ENCODE measurements at regions not wholly inside any gene's neighbourhood (a gene's known extent, or its start where the extent isn't known, plus 50 kb on each side); places are given as distances from the start of the nearest gene placed in this dataset.

DNA sequence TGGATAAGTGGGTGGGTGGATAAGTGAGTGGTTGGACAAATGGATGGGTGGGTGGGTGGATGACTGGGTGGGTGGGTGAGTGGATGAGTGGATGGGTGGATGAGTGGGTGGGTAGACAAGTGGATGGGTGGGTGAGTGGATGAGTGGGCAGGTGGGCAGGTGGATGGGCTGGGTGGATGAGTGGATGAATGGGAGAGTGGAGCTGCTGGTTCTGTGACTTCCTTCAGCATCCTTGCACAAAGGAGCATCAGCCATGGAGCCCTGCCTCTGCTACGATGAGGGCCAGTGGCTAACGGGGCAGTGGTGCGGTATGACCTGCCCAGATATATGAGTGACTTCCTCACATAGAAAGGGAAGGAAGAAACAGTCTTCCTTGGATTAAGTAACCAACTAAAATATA lies 398.7 kb upstream of the IRX4 start:
- TF ChIP-seq, protein P1, sequence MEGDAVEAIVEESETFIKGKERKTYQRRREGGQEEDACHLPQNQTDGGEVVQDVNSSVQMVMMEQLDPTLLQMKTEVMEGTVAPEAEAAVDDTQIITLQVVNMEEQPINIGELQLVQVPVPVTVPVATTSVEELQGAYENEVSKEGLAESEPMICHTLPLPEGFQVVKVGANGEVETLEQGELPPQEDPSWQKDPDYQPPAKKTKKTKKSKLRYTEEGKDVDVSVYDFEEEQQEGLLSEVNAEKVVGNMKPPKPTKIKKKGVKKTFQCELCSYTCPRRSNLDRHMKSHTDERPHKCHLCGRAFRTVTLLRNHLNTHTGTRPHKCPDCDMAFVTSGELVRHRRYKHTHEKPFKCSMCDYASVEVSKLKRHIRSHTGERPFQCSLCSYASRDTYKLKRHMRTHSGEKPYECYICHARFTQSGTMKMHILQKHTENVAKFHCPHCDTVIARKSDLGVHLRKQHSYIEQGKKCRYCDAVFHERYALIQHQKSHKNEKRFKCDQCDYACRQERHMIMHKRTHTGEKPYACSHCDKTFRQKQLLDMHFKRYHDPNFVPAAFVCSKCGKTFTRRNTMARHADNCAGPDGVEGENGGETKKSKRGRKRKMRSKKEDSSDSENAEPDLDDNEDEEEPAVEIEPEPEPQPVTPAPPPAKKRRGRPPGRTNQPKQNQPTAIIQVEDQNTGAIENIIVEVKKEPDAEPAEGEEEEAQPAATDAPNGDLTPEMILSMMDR (IDR thresholded peaks at IDR 0.05; ENCODE audit: borderline replicate concordance, extremely low read depth, low read length, poor library complexity, severe bottlenecking) = no peak
- no peak for TF ChIP-seq EZH2 (IDR thresholded peaks at IDR 0.05; ENCODE audit: borderline replicate concordance, low read depth, low read length, severe bottlenecking)

All from DND-41 (cell line).